ENCODE measurements at regions not wholly inside any gene's neighbourhood (a gene's known extent, or its start where the extent isn't known, plus 50 kb on each side); places are given as distances from the start of the nearest gene placed in this dataset.

GRCh38 chr6:132993738-132994137 is 179.4 kb downstream of the RPS12 start:
- no peak for TF ChIP-seq CTCF (IDR thresholded peaks at IDR 0.05; ENCODE audit: borderline replicate concordance, insufficient read depth, low read depth, low read length)
- no peak overlapping the region for H3K4me3 ChIP-seq (ENCODE audit: low read depth, low read length)

GRCh38 chr6:132995009-132995408 is 180.6 kb downstream of the RPS12 start:
- no peak overlapping the region for H3K4me3 ChIP-seq (ENCODE audit: low read depth, low read length)
- no peak for TF ChIP-seq CTCF (IDR thresholded peaks at IDR 0.05; ENCODE audit: borderline replicate concordance, insufficient read depth, low read depth, low read length)

- no peak for TF ChIP-seq CTCF (IDR thresholded peaks at IDR 0.05; ENCODE audit: borderline replicate concordance, insufficient read depth, low read depth, low read length)
Measured at GRCh38 chr6:132995432-132995831, 181.1 kb downstream of the RPS12 start.

GRCh38 chr6:132998418-132998817 is 184.0 kb downstream of the RPS12 start:
- H3K4me3 ChIP-seq (ENCODE audit: low read depth, low read length): no peak overlapping the region
- no peak for TF ChIP-seq CTCF (IDR thresholded peaks at IDR 0.05; ENCODE audit: borderline replicate concordance, insufficient read depth, low read depth, low read length)

More at GRCh38 chr6:132995432-132995831, 181.1 kb downstream of the RPS12 start:
- H3K4me3 ChIP-seq (ENCODE audit: low read depth, low read length): no peak overlapping the region

GRCh38 chr6:133001040-133001565 is 186.7 kb downstream of the RPS12 start:
- no peak overlapping the region for H3K4me3 ChIP-seq (ENCODE audit: low read depth, low read length)
- no peak for TF ChIP-seq CTCF (IDR thresholded peaks at IDR 0.05; ENCODE audit: borderline replicate concordance, insufficient read depth, low read depth, low read length)

- no peak for TF ChIP-seq CTCF (IDR thresholded peaks at IDR 0.05; ENCODE audit: borderline replicate concordance, insufficient read depth, low read depth, low read length)
- no peak overlapping the region for H3K4me3 ChIP-seq (ENCODE audit: low read depth, low read length)
Measured at GRCh38 chr6:133004304-133004884, 190.0 kb downstream of the RPS12 start.

- no peak overlapping the region for H3K4me3 ChIP-seq (ENCODE audit: low read depth, low read length)
- TF ChIP-seq CTCF (IDR thresholded peaks at IDR 0.05; ENCODE audit: borderline replicate concordance, insufficient read depth, low read depth, low read length): no peak
Measured at GRCh38 chr6:133012774-133013173, 198.4 kb downstream of the RPS12 start.

Data from GM12875 (cell line).